PFSK-1 (cell line): ENCODE measurements at regions not wholly inside any gene's neighbourhood (a gene's known extent, or its start where the extent isn't known, plus 50 kb on each side); places are given as distances from the start of the nearest gene placed in this dataset.

Source experiments
- FOXP2 ChIP-seq: optimal IDR thresholded peaks from 2 replicates; pipeline ENCODE3; 2011; ENCODE audit warnings: borderline replicate concordance, control low read depth, inconsistent platforms; ENCODE audit not compliant: insufficient read depth; ENCODE audit errors: extremely low read length, extremely low read depth
- POLR2AphosphoS5 ChIP-seq: IDR thresholded peaks from 2 replicates; pipeline ENCODE4 v1.6.1; 2012; ENCODE audit warnings: low read depth, mild to moderate bottlenecking, control low read depth, low read length, moderate library complexity
- SIN3A ChIP-seq: IDR thresholded peaks from 2 replicates; pipeline ENCODE4 v1.6.1; 2012; ENCODE audit warnings: mild to moderate bottlenecking, low read length, moderate library complexity, borderline replicate concordance; ENCODE audit not compliant: insufficient read depth
- TAF1 ChIP-seq: IDR thresholded peaks from 2 replicates; pipeline ENCODE4 v1.6.1; 2012; ENCODE audit warnings: low read length, control low read depth, borderline replicate concordance; ENCODE audit not compliant: insufficient read depth
- TF ChIP-seq, protein P1 (sequence below), 2 experiments: IDR thresholded peaks; 2 replicates each; pipeline versions ENCODE4 v1.6.1 to v1.8.0; 2011 to 2012; ENCODE audit warnings: low read depth in 2 of 2, low read length in 2 of 2, control low read depth in 1 of 2, inconsistent platforms in 1 of 2, mild to moderate bottlenecking in 1 of 2, moderate library complexity in 1 of 2; ENCODE audit not compliant: insufficient read depth in 1 of 2

DNA sequence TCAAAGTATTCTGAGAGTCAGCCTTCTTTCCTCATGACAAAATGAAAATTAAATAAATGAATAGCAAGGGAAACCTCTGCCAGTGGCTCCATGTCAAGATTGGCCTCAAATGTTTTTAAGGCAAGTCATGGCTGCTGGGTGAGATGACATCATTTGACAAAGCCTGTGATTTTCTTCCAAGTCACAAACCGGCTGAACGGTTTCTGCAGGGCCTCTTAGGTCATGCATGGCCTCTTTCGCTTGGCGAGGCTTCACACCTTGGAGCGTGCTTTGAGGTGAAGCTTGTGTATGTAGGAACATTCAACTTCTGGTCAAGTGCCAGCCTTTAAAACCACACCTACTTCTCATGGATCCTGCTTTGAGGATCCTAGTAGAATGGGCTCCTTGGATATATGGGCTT, 161.0 kb upstream of the ZNF618 start:
- TF ChIP-seq, protein P1, sequence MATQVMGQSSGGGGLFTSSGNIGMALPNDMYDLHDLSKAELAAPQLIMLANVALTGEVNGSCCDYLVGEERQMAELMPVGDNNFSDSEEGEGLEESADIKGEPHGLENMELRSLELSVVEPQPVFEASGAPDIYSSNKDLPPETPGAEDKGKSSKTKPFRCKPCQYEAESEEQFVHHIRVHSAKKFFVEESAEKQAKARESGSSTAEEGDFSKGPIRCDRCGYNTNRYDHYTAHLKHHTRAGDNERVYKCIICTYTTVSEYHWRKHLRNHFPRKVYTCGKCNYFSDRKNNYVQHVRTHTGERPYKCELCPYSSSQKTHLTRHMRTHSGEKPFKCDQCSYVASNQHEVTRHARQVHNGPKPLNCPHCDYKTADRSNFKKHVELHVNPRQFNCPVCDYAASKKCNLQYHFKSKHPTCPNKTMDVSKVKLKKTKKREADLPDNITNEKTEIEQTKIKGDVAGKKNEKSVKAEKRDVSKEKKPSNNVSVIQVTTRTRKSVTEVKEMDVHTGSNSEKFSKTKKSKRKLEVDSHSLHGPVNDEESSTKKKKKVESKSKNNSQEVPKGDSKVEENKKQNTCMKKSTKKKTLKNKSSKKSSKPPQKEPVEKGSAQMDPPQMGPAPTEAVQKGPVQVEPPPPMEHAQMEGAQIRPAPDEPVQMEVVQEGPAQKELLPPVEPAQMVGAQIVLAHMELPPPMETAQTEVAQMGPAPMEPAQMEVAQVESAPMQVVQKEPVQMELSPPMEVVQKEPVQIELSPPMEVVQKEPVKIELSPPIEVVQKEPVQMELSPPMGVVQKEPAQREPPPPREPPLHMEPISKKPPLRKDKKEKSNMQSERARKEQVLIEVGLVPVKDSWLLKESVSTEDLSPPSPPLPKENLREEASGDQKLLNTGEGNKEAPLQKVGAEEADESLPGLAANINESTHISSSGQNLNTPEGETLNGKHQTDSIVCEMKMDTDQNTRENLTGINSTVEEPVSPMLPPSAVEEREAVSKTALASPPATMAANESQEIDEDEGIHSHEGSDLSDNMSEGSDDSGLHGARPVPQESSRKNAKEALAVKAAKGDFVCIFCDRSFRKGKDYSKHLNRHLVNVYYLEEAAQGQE (IDR thresholded peaks at IDR 0.05; ENCODE audit: insufficient read depth in 1 of 2, low read depth in 2 of 2, low read length in 2 of 2): no peak
- no peak for TF ChIP-seq SIN3A
- TF ChIP-seq FOXP2: no peak
- no peak for TF ChIP-seq POLR2AphosphoS5
- TF ChIP-seq TAF1: no peak

DNA sequence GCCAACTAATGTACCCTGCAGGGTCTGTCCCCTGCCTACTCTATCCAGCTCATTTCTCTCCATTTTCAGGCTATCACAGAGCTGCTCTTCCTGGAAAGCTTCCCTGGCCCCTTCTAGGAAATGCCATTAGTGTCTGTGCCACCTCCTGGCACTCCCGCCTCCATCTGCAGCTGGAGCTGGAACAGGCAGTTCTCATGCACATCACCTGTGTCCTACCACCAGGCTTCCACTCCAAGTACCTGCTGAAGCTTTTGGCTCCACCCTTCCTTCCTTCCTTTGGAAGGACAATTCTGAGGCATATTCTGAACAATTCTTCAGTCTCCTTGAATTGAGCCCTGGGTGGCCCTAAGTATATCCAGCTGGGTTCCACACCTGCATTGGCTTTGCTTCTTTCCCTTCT, 156.2 kb upstream of the ZNF618 start:
- TF ChIP-seq, protein P1 (IDR thresholded peaks at IDR 0.05; ENCODE audit: insufficient read depth in 1 of 2, low read depth in 2 of 2, low read length in 2 of 2): no peak
- TF ChIP-seq FOXP2: no peak
- no peak for TF ChIP-seq SIN3A

DNA sequence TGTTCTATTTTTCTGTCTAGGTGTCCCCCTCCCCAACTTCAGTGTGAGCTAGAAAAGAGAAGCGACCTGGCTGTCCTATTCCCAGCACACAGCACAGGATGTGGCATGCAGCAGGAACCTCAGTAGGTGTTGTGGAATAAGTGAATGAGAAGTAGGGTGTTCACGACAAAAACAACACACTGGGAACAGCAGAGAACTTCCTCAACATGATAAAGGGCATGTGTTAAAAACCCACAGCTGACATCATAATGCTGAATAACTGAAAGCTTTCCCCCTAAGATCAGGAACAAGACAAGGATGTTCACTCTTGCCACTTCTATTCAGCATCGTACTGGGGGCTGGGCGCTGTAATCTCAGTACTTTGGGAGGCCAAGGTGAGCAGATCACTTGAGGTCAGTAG, 155.6 kb upstream of the ZNF618 start:
- TF ChIP-seq, protein P1 (IDR thresholded peaks at IDR 0.05; ENCODE audit: insufficient read depth in 1 of 2, low read depth in 2 of 2, low read length in 2 of 2): no peak
- no peak for TF ChIP-seq SIN3A
- TF ChIP-seq TAF1: no peak
- no peak for TF ChIP-seq FOXP2
- no peak for TF ChIP-seq POLR2AphosphoS5

DNA sequence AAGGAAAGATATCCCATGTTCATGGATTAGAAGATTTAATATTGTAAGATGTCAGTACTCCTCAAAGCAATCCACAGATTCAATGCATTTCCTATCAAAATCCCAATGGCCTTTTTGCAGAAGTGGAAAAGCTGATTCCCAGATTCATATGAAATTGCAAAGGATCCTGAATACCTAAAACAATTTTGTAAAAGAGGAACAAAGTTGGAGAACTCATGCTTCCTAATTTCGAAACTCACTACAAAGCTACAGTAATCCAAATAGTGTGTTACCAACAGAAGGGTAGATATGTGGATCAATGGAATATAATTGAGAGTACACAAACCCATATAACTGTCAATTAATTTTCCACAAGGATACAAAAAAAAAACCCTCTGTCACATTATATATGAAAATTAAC, 154.3 kb upstream of the ZNF618 start:
- TF ChIP-seq FOXP2 (no peak), SIN3A (no peak), POLR2AphosphoS5 (no peak), TAF1 (no peak)
- TF ChIP-seq, protein P1 (IDR thresholded peaks at IDR 0.05; ENCODE audit: insufficient read depth in 1 of 2, low read depth in 2 of 2, low read length in 2 of 2): no peak

DNA sequence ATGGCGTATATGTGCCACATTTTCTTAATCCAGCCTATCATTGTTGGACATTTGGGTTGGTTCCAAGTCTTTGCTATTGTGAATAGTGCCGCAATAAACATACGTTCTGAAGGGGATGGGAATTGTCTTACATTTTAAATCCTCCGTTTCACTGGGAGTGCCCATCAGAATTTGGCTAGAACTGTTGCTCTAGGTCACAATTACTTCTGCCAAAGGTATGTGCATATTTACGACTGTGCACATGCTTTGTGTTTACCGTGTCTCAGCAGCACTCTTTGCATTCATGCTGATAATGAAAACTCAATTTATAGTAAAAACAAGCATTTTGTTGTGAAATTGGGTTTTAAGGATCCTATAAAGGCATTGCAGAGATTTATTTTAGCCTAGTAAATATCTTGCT, 151.9 kb upstream of the ZNF618 start:
- no peak for TF ChIP-seq TAF1
- TF ChIP-seq POLR2AphosphoS5: no peak
